Tibial nerve (tissue), 4 donors: ENCODE measurements at regions not wholly inside any gene's neighbourhood (a gene's known extent, or its start where the extent isn't known, plus 50 kb on each side); places are given as distances from the start of the nearest gene placed in this dataset.

Source experiments
- DNase-seq, 2 donors: peaks; one replicate each; pipeline ENCODE4 v3.0.0-alpha.2; 2019; ENCODE audit warnings: low spot score in 2 of 2
- H3K27ac ChIP-seq, 4 donors: fragments of 200-600 bp; sonication (generic) in 3 of 4; one replicate each; pipeline ENCODE4 v1.5.1; 2017 to 2019; ENCODE audit warnings: mild to moderate bottlenecking in 1 of 4
- H3K27me3 ChIP-seq, 2 donors: fragments of 200-600 bp; sonication (generic) in 1 of 2; one replicate each; pipeline versions ENCODE4 v1.5.1 to v1.6.0; 2017 to 2019
- H3K36me3 ChIP-seq, 3 donors: fragments of 200-600 bp; sonication (generic); one replicate each; pipeline ENCODE4 v1.5.1; 2018 to 2019
- H3K4me1 ChIP-seq, 4 donors: fragments of 200-600 bp; sonication (generic) in 3 of 4; one replicate each; pipeline ENCODE4 v1.5.1; 2017 to 2019
- H3K4me3 ChIP-seq, 4 donors: fragments of 200-600 bp; sonication (generic) in 3 of 4; one replicate each; pipeline ENCODE4 v1.5.1; 2017 to 2019; ENCODE audit warnings: mild to moderate bottlenecking in 1 of 4, moderate library complexity in 1 of 4
- H3K9me3 ChIP-seq, 4 donors: fragments of 200-600 bp; sonication (generic) in 3 of 4; one replicate each; pipeline ENCODE4 v1.5.1; 2017 to 2019
- EP300 ChIP-seq, 2 donors: sonication (generic); formaldehyde crosslinking; IDR thresholded peaks; one replicate each; pipeline ENCODE4 v1.6.1; 2017; ENCODE audit warnings: antibody characterized with exemption in 2 of 2, mild to moderate bottlenecking in 1 of 2
- POLR2A ChIP-seq, 2 donors: fragments of 450-650 bp; IDR thresholded peaks; one replicate each; pipeline ENCODE4 v1.6.1; 2017; ENCODE audit warnings: antibody characterized with exemption in 2 of 2, mild to moderate bottlenecking in 2 of 2, moderate library complexity in 2 of 2
- WGBS, 2 donors: methylation state at CpG; one replicate each; pipeline ENCODE4 v1.1.5; 2018; 5-methylcytosine and 5-hydroxymethylcytosine counted together
- TF ChIP-seq, protein P1 (sequence below), 5 experiments: fragments of 200-600 bp in 3 of 5; fragments of 450-650 bp in 2 of 5; sonication (generic) in 3 of 5; IDR thresholded peaks; one replicate each; pipeline ENCODE4 v1.5.1; 2016 to 2019; ENCODE audit warnings: antibody characterized with exemption in 5 of 5, mild to moderate bottlenecking in 3 of 5, moderate library complexity in 2 of 5

DNA sequence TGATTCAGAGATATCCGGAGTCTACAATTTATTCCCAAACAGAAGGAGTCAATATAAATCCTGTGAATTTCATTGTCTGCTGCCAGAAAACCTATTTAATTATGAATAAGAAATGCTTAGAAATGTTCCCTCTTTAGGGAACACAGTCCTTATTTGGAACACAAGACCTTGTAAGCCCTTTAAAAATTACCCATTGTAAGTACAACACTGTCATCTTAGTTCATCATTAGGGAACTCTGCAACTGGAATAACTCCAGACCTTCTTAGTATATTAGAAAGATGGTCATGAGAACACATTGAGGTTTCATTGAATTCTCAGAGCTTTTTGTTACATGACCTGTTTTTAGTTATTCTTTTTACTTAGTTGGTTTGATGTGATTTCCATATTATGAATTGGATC is 548.5 kb upstream of the KLF12 start:
- no peak for DNase-seq
- H3K4me3 ChIP-seq = no peak overlapping the region
- H3K4me1 ChIP-seq = peaks cover 0 to 3% (median 0%) of the 10 kb centered on the region in 4 donors
- WGBS, 2 donors = 38 to 44% methylated on average over 1 of the region's 1 CpG
- H3K9me3 ChIP-seq = peaks cover 0 to 11% (median 0%) of the 10 kb centered on the region in 4 donors
- no peak for TF ChIP-seq EP300 (IDR thresholded peaks at IDR 0.05)
- TF ChIP-seq, protein P1, sequence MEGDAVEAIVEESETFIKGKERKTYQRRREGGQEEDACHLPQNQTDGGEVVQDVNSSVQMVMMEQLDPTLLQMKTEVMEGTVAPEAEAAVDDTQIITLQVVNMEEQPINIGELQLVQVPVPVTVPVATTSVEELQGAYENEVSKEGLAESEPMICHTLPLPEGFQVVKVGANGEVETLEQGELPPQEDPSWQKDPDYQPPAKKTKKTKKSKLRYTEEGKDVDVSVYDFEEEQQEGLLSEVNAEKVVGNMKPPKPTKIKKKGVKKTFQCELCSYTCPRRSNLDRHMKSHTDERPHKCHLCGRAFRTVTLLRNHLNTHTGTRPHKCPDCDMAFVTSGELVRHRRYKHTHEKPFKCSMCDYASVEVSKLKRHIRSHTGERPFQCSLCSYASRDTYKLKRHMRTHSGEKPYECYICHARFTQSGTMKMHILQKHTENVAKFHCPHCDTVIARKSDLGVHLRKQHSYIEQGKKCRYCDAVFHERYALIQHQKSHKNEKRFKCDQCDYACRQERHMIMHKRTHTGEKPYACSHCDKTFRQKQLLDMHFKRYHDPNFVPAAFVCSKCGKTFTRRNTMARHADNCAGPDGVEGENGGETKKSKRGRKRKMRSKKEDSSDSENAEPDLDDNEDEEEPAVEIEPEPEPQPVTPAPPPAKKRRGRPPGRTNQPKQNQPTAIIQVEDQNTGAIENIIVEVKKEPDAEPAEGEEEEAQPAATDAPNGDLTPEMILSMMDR (IDR thresholded peaks at IDR 0.05) = no peak
- no peak for TF ChIP-seq POLR2A (IDR thresholded peaks at IDR 0.05)
- no peaks in the 10 kb centered on the region for H3K36me3 ChIP-seq
- H3K27me3 ChIP-seq = no peaks in the 10 kb centered on the region
- no peak overlapping the region for H3K27ac ChIP-seq

DNA sequence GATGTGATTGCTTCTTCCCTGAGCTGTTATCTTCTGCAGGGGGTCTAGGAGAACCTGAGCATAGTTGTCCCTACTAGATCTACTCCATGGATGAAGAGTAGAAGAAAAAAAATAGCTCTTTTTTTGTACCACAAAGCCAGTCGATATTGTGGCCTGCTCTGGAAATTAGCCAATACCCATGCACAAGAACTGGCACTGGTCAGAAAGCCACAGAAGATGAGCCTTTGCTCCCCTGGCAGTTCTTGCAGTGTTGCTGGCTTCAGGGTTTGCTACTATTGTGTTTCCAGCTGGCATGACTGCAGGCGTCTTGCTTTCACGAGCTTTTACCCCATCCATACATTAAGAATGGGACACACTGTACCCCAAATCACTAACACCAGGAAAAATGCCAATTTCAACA is 547.7 kb upstream of the KLF12 start:
- Histone ChIP-seq H3K9me3 (peaks cover 0 to 11% (median 0%) of the 10 kb centered on the region in 4 donors), H3K27me3 (no peaks in the 10 kb centered on the region), H3K4me3 (no peak overlapping the region), H3K27ac (no peak overlapping the region), H3K4me1 (peaks cover 0 to 3% (median 0%) of the 10 kb centered on the region in 4 donors), H3K36me3 (no peaks in the 10 kb centered on the region)
- WGBS, 2 donors = 79 to 93% methylated on average over 3 of the region's 3 CpGs
- no peak for DNase-seq
- TF ChIP-seq, protein P1 (IDR thresholded peaks at IDR 0.05) = no peak
- TF ChIP-seq POLR2A (IDR thresholded peaks at IDR 0.05) (no peak), EP300 (IDR thresholded peaks at IDR 0.05) (no peak)

DNA sequence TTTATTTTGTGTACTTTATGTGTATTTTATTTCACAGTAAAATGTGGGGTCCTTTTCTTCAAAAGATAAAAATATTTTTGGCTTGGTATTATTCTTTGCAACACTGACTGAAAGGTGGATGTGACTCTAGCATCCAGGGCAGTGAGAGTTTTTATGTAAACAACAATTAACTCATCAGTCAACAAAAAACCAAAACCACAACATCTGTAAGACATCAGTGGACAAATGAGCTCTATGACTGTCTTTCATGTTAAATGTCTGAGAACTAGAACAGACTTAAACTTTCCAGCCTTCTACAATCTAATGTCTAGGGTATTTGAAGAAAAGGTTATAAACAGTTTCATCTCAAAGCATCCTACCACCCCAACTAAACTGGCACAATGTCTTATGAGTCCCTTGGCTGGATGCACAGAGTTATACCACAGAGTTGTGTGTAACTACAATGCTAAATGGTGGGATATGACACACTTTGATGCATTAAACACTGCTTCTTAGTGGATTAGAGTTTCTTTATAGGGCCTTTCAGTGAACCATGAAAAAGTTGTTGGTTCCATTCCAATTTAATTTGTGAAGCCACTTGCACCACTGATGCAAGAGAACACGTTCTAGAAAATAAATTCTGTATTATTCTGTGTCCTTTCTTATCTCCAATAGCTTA is 544.2 kb upstream of the KLF12 start:
- no peaks in the 10 kb centered on the region for H3K27me3 ChIP-seq
- 24 to 45% methylated on average over 1 of the region's 1 CpG for WGBS, 2 donors
- DNase-seq = no peak
- H3K9me3 ChIP-seq = no peaks in the 10 kb centered on the region
- TF ChIP-seq POLR2A (IDR thresholded peaks at IDR 0.05) (no peak), EP300 (IDR thresholded peaks at IDR 0.05) (no peak)
- TF ChIP-seq, protein P1 (IDR thresholded peaks at IDR 0.05) = no peak
- no peak overlapping the region for H3K27ac ChIP-seq
- no peaks in the 10 kb centered on the region for H3K36me3 ChIP-seq
- H3K4me1 ChIP-seq = peaks cover 0 to 3% (median 0%) of the 10 kb centered on the region in 4 donors
- no peak overlapping the region for H3K4me3 ChIP-seq

DNA sequence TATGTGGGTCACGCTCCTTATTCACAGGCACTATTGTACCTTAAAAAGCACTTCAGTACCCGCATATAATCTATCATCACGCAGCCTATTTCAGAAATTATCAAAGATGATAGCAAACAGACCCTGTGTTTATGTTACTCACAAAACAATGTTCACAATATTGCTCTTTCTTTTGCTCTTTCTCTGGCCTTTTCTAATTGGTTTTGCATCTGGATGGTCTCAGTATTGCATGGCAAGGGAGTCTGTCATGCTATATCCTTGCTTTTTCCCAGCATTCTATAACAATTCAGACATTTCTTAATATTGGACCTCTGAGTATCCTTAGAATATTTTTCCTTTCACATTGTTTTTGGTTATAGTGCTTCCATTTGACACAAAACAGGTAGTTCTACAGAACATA is 541.8 kb upstream of the KLF12 start:
- DNase-seq = no peak
- 55 to 66% methylated on average over 3 of the region's 3 CpGs for WGBS, 2 donors
- Histone ChIP-seq H3K27ac (no peak overlapping the region), H3K4me3 (no peak overlapping the region), H3K36me3 (no peaks in the 10 kb centered on the region), H3K9me3 (no peaks in the 10 kb centered on the region), H3K27me3 (no peaks in the 10 kb centered on the region), H3K4me1 (peaks cover 0 to 3% (median 0%) of the 10 kb centered on the region in 4 donors)
- no peak for TF ChIP-seq EP300 (IDR thresholded peaks at IDR 0.05)
- TF ChIP-seq, protein P1 (IDR thresholded peaks at IDR 0.05) = no peak

DNA sequence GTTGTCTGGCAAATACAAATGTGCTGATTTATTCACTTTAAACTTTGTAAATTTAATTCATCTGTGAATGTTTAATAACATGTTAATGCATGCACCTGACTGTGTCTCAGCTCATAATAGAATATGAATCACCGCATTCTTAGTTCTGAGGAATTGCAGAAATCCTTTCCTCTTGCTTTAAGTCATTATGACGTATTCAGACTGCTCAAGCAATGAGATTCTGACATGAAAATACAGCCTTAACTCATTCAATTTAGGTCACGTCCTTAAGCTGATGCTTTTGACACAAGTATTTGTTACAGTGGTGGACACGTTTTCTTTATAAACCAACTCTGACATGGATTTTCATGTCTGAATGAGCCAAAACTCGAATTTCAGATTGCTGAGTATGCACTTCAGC is 541.0 kb upstream of the KLF12 start:
- Histone ChIP-seq H3K4me3 (no peak overlapping the region), H3K9me3 (no peaks in the 10 kb centered on the region), H3K36me3 (no peaks in the 10 kb centered on the region), H3K4me1 (peaks cover 0 to 3% (median 0%) of the 10 kb centered on the region in 4 donors), H3K27ac (no peak overlapping the region), H3K27me3 (no peaks in the 10 kb centered on the region)
- DNase-seq = no peak
- no peak for TF ChIP-seq POLR2A (IDR thresholded peaks at IDR 0.05)
- TF ChIP-seq EP300 (IDR thresholded peaks at IDR 0.05) = no peak
- TF ChIP-seq, protein P1 (IDR thresholded peaks at IDR 0.05) = no peak
- 47 to 54% methylated on average over 5 of the region's 5 CpGs for WGBS, 2 donors
